ENCODE measurements at regions not wholly inside any gene's neighbourhood (a gene's known extent, or its start where the extent isn't known, plus 50 kb on each side); places are given as distances from the start of the nearest gene placed in this dataset.

DNA sequence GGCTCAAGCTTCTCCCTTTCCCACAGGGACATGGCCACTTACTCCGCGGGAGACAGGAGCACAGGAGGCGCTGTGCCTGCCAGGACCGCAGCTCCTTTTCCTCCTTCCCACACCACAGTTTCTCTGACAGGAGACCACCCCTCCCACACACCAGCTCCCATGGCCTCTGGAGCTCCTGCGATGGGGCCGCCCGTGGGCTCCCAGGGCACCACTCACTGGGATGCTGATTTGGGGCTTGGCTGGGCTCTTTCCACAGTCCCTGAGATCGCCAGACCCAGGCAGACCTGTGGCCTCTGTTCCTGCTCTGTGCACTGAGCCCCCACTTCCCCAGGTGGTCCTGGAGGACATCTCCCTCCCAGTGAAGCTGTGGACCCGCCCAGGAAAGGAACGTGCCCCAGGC lies 226.9 kb upstream of the SHH start:
- TF ChIP-seq, protein P1, sequence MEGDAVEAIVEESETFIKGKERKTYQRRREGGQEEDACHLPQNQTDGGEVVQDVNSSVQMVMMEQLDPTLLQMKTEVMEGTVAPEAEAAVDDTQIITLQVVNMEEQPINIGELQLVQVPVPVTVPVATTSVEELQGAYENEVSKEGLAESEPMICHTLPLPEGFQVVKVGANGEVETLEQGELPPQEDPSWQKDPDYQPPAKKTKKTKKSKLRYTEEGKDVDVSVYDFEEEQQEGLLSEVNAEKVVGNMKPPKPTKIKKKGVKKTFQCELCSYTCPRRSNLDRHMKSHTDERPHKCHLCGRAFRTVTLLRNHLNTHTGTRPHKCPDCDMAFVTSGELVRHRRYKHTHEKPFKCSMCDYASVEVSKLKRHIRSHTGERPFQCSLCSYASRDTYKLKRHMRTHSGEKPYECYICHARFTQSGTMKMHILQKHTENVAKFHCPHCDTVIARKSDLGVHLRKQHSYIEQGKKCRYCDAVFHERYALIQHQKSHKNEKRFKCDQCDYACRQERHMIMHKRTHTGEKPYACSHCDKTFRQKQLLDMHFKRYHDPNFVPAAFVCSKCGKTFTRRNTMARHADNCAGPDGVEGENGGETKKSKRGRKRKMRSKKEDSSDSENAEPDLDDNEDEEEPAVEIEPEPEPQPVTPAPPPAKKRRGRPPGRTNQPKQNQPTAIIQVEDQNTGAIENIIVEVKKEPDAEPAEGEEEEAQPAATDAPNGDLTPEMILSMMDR (IDR thresholded peaks at IDR 0.05) = no peak
- TF ChIP-seq POLR2A (IDR thresholded peaks at IDR 0.05) (no peak), POLR2AphosphoS5 (IDR thresholded peaks at IDR 0.05) (no peak)
